Peyer's patch (tissue), 4 donors: ENCODE measurements at regions not wholly inside any gene's neighbourhood (a gene's known extent, or its start where the extent isn't known, plus 50 kb on each side); places are given as distances from the start of the nearest gene placed in this dataset.

Experiments
- DNase-seq, 3 donors: peaks; one replicate each; pipeline ENCODE4 v3.0.0-alpha.2; 2017 to 2019
- H3K27ac ChIP-seq, 4 donors: fragments of 200-600 bp; sonication (generic); one replicate each; pipeline ENCODE4 v1.5.1; 2016 to 2019
- H3K27me3 ChIP-seq, 2 donors: fragments of 200-600 bp; sonication (generic); one replicate each; pipeline ENCODE4 v1.5.1; 2019
- H3K36me3 ChIP-seq, 3 donors: fragments of 200-600 bp; sonication (generic); one replicate each; pipeline ENCODE4 v1.5.1; 2016 to 2019
- H3K4me1 ChIP-seq, 4 donors: fragments of 200-600 bp; sonication (generic); one replicate each; pipeline ENCODE4 v1.5.1; 2016 to 2019
- H3K4me3 ChIP-seq, 4 donors: fragments of 200-600 bp; sonication (generic); 1 replicate in 3 of 4; 2 replicates in 1 of 4; pipeline ENCODE4 v1.5.1; 2016 to 2019; ENCODE audit warnings: mild to moderate bottlenecking in 1 of 4
- H3K9me3 ChIP-seq, 4 donors: fragments of 200-600 bp; sonication (generic); one replicate each; pipeline ENCODE4 v1.5.1; 2016 to 2019; ENCODE audit warnings: mild to moderate bottlenecking in 1 of 4
- CTCF ChIP-seq, 6 experiments: fragments of 450-650 bp in 4 of 6; fragments of 200-600 bp in 2 of 6; sonication (generic) in 1 of 6; IDR thresholded peaks; one replicate each; pipeline ENCODE4 v1.5.1; 2017 to 2019; ENCODE audit warnings: antibody characterized with exemption in 6 of 6, mild to moderate bottlenecking in 3 of 6, moderate library complexity in 1 of 6
- POLR2A ChIP-seq, 2 donors: fragments of 450-650 bp; IDR thresholded peaks; one replicate each; pipeline ENCODE4 v1.5.1; 2017; ENCODE audit warnings: antibody characterized with exemption in 2 of 2, mild to moderate bottlenecking in 2 of 2, moderate library complexity in 2 of 2

- Histone ChIP-seq H3K36me3 (no peaks in the 10 kb centered on the region), H3K4me3 (no peak overlapping the region), H3K9me3 (peaks cover 0 to 10% (median 0%) of the 10 kb centered on the region in 4 donors), H3K27me3 (no peaks in the 10 kb centered on the region), H3K27ac (no peak overlapping the region), H3K4me1 (no peaks in the 10 kb centered on the region)
- TF ChIP-seq CTCF (IDR thresholded peaks at IDR 0.05) (no peak), POLR2A (IDR thresholded peaks at IDR 0.05) (no peak)
- no peak for DNase-seq
These were observed 70.1 kb upstream of the MPHOSPH6 start for GRCh38 chr16:82240111-82240510.

DNA sequence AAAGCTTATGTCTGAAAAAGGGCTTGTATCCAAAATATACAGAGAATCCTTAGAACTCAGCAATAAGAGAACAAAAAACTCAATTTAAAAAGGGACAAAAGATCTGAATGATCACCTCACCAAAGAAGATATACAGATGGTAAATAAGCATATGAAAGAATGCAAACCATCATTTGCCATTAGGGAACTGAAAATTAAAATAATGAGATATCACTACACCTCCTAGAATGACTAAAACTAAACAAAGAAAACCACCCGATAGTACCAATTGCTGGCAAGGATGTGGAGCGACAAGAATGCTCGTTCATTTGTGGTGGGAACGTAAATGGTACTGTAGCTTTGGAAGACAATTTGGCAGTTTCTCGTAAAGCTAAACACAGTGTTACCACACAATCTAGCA, 66.9 kb upstream of the MPHOSPH6 start:
- Histone ChIP-seq H3K4me1 (no peaks in the 10 kb centered on the region), H3K27ac (no peak overlapping the region), H3K27me3 (no peaks in the 10 kb centered on the region), H3K4me3 (no peak overlapping the region), H3K36me3 (no peaks in the 10 kb centered on the region), H3K9me3 (peaks cover 0 to 2% (median 0%) of the 10 kb centered on the region in 4 donors)
- no peak for DNase-seq
- TF ChIP-seq POLR2A (IDR thresholded peaks at IDR 0.05), result no peak
- no peak for TF ChIP-seq CTCF (IDR thresholded peaks at IDR 0.05)

DNA sequence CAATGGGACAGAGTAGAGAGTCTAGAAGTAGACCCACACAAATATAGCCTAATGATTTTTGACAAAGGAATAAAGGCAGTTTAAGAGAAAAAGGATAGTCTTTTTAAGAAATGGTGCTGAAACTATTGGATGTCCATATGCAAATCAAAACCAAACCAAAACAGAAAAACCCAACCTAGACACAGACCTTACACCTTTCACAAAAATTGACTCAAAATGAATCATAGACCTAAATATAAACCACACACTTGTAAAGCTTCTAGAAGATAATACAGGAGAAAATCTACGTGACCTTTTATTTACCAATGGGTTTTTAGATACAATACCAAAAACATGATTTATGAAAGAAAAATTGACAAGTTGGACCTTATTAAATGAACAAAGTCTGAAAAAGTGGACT, 66.4 kb upstream of the MPHOSPH6 start:
- H3K27me3 ChIP-seq, result no peaks in the 10 kb centered on the region
- no peaks in the 10 kb centered on the region for H3K36me3 ChIP-seq
- no peak overlapping the region for H3K4me3 ChIP-seq
- no peaks in the 10 kb centered on the region for H3K4me1 ChIP-seq
- H3K27ac ChIP-seq, result no peak overlapping the region
- DNase-seq, result no peak
- no peaks in the 10 kb centered on the region for H3K9me3 ChIP-seq
- TF ChIP-seq POLR2A (IDR thresholded peaks at IDR 0.05) (no peak), CTCF (IDR thresholded peaks at IDR 0.05) (no peak)

DNA sequence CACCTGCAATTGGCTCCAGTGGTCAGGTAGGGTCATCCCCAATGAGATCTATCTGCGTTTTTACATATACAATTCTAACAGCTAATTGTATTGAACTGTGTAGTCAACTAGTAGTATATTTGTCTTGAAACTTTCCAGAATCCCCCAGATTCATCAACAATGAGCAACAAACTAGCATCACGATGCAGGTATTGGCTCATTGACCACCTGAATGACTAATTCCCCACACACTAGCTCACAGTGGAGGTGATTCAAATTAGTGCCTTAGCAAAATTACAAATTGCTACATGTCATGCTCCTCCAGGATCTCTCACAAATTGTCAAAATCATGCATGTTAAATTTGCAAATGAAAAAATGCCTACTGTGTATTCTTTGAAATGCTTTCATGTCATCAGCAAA, 62.8 kb upstream of the MPHOSPH6 start:
- Histone ChIP-seq H3K4me1 (no peaks in the 10 kb centered on the region), H3K36me3 (no peaks in the 10 kb centered on the region), H3K9me3 (no peaks in the 10 kb centered on the region), H3K27me3 (no peaks in the 10 kb centered on the region), H3K4me3 (no peak overlapping the region), H3K27ac (no peak overlapping the region)
- TF ChIP-seq CTCF (IDR thresholded peaks at IDR 0.05), result no peak
- TF ChIP-seq POLR2A (IDR thresholded peaks at IDR 0.05), result no peak
- DNase-seq, result no peak

- no peak for DNase-seq
- Histone ChIP-seq H3K4me3 (no peak overlapping the region), H3K36me3 (no peaks in the 10 kb centered on the region), H3K27me3 (no peaks in the 10 kb centered on the region), H3K4me1 (no peaks in the 10 kb centered on the region), H3K27ac (no peak overlapping the region), H3K9me3 (no peaks in the 10 kb centered on the region)
- TF ChIP-seq CTCF (IDR thresholded peaks at IDR 0.05) (no peak), POLR2A (IDR thresholded peaks at IDR 0.05) (no peak)
These were observed 61.2 kb upstream of the MPHOSPH6 start for GRCh38 chr16:82231008-82231787.
